ENCODE measurements at regions not wholly inside any gene's neighbourhood (a gene's known extent, or its start where the extent isn't known, plus 50 kb on each side); places are given as distances from the start of the nearest gene placed in this dataset.

DNA sequence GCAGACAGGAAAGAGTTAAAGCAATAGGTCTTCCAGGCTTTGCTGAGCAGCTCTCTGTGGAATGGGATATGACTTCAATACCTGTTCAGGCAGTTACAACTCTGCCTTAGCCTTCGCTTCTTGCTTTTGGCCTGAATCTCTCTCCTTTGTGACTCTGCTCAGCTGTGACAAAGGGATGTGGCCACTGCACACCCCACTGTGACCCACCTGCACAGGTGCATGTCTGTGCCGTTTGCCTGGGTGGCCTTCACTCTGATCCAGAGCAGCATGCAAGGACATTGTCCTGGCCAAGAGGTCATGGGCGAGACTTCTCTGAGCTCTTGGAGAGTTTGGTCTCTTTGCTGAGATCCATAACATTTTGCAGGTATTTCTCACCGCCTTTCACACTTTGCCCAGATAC, 891.3 kb downstream of the BRD1 start:
- no peak overlapping the region for H2AFZ ChIP-seq (ENCODE audit: low read length)
- H3K9me2 ChIP-seq (replicated peaks; ENCODE audit: insufficient read depth, low read length), result no peaks in the 10 kb centered on the region
- H3K9me3 ChIP-seq (ENCODE audit: low read length), result peaks cover 9% of the 10 kb centered on the region
- H3K4me1 ChIP-seq (ENCODE audit: low read length), result no peaks in the 10 kb centered on the region
- no peak for DNase-seq
- H3K27me3 ChIP-seq (ENCODE audit: low read length), result peaks cover 3% of the 10 kb centered on the region
- H4K20me1 ChIP-seq (ENCODE audit: insufficient read depth, low read depth, low read length), result no peaks in the 10 kb centered on the region
- H3K4me3 ChIP-seq (ENCODE audit: low read length), result no peak overlapping the region
- no peak overlapping the region for H3K27ac ChIP-seq (ENCODE audit: low read length)
- H3K9ac ChIP-seq (ENCODE audit: low read length), result no peak overlapping the region
- no peak overlapping the region for H3K4me2 ChIP-seq (ENCODE audit: low read depth, low read length, poor library complexity, severe bottlenecking)
- H3K79me2 ChIP-seq (ENCODE audit: low read length), result no peaks in the 10 kb centered on the region
- no peaks in the 10 kb centered on the region for H3K36me3 ChIP-seq (ENCODE audit: insufficient read depth, low read length)

DNA sequence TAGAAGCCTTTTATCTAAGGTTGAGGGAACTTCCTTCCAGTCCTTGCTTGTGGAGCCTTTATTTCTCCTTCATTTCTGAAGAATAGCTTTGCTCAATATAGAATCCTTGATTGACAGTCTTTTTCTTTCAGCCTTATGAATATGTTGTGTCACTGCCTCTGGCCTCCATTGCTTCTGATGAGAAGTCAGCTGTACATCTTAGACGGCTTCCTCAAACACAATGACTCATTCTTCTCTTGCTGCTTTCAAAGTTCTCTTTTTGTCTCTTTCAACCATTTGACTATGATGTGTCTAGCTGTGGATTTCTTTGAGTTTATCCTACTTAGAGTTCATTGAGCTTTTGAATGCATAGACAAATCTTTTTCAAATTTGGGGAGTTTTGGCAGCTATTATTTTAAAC, 893.2 kb downstream of the BRD1 start:
- Histone ChIP-seq H3K4me2 (ENCODE audit: low read depth, low read length, poor library complexity, severe bottlenecking) (no peak overlapping the region), H4K20me1 (ENCODE audit: insufficient read depth, low read depth, low read length) (no peaks in the 10 kb centered on the region), H3K79me2 (ENCODE audit: low read length) (no peaks in the 10 kb centered on the region), H3K27me3 (ENCODE audit: low read length) (peaks cover 3% of the 10 kb centered on the region), H2AFZ (ENCODE audit: low read length) (no peak overlapping the region), H3K27ac (ENCODE audit: low read length) (no peak overlapping the region), H3K9me3 (ENCODE audit: low read length) (peaks cover 9% of the 10 kb centered on the region), H3K9me2 (replicated peaks; ENCODE audit: insufficient read depth, low read length) (no peaks in the 10 kb centered on the region), H3K9ac (ENCODE audit: low read length) (no peak overlapping the region), H3K4me3 (ENCODE audit: low read length) (no peak overlapping the region), H3K4me1 (ENCODE audit: low read length) (no peaks in the 10 kb centered on the region), H3K36me3 (ENCODE audit: insufficient read depth, low read length) (no peaks in the 10 kb centered on the region)
- no peak for DNase-seq

DNA sequence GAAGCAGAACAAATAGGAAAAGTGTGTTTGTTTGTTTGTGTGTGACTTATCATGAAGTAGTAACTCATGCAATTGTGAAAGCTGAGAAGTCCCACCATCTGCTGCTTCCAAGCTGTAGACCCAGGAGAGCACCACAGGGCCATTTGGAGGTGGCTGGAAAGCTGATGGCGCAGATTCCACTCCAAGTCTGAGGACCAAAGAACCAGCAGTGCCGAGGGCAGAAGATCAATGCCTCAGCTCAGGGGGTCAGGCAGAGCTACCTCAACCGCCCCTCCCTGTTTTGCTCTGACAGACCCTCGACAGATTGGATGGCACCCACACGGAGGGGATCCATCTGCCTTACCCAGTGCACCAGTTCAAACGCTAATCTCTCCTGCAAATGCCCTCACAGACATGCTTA, 896.2 kb downstream of the BRD1 start:
- no peak for DNase-seq
- no peaks in the 10 kb centered on the region for H3K9me2 ChIP-seq (replicated peaks; ENCODE audit: insufficient read depth, low read length)
- H3K4me2 ChIP-seq (ENCODE audit: low read depth, low read length, poor library complexity, severe bottlenecking), result no peak overlapping the region
- H3K36me3 ChIP-seq (ENCODE audit: insufficient read depth, low read length), result no peaks in the 10 kb centered on the region
- no peak overlapping the region for H3K27ac ChIP-seq (ENCODE audit: low read length)
- no peaks in the 10 kb centered on the region for H4K20me1 ChIP-seq (ENCODE audit: insufficient read depth, low read depth, low read length)
- H3K4me1 ChIP-seq (ENCODE audit: low read length), result no peaks in the 10 kb centered on the region
- no peak overlapping the region for H2AFZ ChIP-seq (ENCODE audit: low read length)
- no peak overlapping the region for H3K9ac ChIP-seq (ENCODE audit: low read length)
- peaks cover 3% of the 10 kb centered on the region for H3K27me3 ChIP-seq (ENCODE audit: low read length)
- H3K9me3 ChIP-seq (ENCODE audit: low read length), result peaks cover 9% of the 10 kb centered on the region
- H3K4me3 ChIP-seq (ENCODE audit: low read length), result no peak overlapping the region
- H3K79me2 ChIP-seq (ENCODE audit: low read length), result no peaks in the 10 kb centered on the region

DNA sequence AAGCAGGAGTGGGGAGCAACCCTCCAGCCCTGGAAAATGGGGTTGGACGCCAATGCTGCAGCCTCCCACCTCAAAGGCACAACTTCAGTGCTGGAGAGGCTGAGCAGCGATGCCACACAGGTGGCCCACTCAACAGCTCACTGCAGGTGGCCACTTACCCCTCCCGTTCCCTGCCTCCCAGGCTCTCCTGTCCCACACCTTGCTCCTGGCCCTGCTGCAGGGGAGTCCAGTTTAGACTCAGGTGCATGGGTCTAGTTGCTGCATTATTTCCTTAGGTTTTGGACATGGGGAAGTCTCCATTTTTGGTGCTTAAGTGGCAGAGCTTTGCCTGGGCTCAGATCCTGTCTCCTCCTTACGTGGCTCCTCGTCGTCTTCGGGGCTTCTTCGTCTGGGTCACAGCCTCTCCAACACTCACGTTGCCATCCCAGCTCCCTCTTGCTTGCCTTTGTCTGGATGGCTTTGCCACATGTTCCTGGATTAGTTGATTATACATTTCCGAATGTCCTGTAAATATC, 898.3 kb downstream of the BRD1 start:
- no peaks in the 10 kb centered on the region for H3K79me2 ChIP-seq (ENCODE audit: low read length)
- peaks cover 2% of the 10 kb centered on the region for H3K9me3 ChIP-seq (ENCODE audit: low read length)
- no peaks in the 10 kb centered on the region for H3K9me2 ChIP-seq (replicated peaks; ENCODE audit: insufficient read depth, low read length)
- no peaks in the 10 kb centered on the region for H3K4me1 ChIP-seq (ENCODE audit: low read length)
- H3K9ac ChIP-seq (ENCODE audit: low read length), result no peak overlapping the region
- H3K27me3 ChIP-seq (ENCODE audit: low read length), result no peaks in the 10 kb centered on the region
- no peaks in the 10 kb centered on the region for H4K20me1 ChIP-seq (ENCODE audit: insufficient read depth, low read depth, low read length)
- no peak for DNase-seq
- H3K4me2 ChIP-seq (ENCODE audit: low read depth, low read length, poor library complexity, severe bottlenecking), result no peak overlapping the region
- no peaks in the 10 kb centered on the region for H3K36me3 ChIP-seq (ENCODE audit: insufficient read depth, low read length)
- H2AFZ ChIP-seq (ENCODE audit: low read length), result no peak overlapping the region
- H3K4me3 ChIP-seq (ENCODE audit: low read length), result no peak overlapping the region
- no peak overlapping the region for H3K27ac ChIP-seq (ENCODE audit: low read length)

DNA sequence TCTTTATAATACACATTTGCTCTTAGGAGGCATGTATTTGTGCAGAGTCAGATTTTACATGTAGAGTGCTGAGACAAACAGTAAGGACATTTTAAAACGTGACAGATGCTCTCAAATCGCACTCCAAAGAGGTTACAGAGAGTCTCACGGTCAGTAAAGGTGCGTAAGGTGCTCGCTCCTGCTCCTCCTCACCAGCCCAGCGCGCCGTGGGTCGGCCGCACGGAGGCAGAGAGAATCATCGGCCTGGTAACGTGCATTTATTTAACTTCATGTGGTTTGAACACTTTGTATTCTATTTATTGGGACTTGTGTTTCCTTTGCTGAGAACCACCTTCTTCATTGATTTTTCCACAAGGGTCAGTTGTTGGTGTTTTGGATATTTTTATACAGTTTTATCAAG, 900.1 kb downstream of the BRD1 start:
- no peaks in the 10 kb centered on the region for H3K79me2 ChIP-seq (ENCODE audit: low read length)
- H3K9me2 ChIP-seq (replicated peaks; ENCODE audit: insufficient read depth, low read length), result no peaks in the 10 kb centered on the region
- no peak overlapping the region for H3K9ac ChIP-seq (ENCODE audit: low read length)
- H3K4me2 ChIP-seq (ENCODE audit: low read depth, low read length, poor library complexity, severe bottlenecking), result no peak overlapping the region
- no peak overlapping the region for H2AFZ ChIP-seq (ENCODE audit: low read length)
- H3K36me3 ChIP-seq (ENCODE audit: insufficient read depth, low read length), result no peaks in the 10 kb centered on the region
- no peak overlapping the region for H3K27ac ChIP-seq (ENCODE audit: low read length)
- no peaks in the 10 kb centered on the region for H3K27me3 ChIP-seq (ENCODE audit: low read length)
- H3K4me3 ChIP-seq (ENCODE audit: low read length), result no peak overlapping the region
- DNase-seq, result no peak
- H3K4me1 ChIP-seq (ENCODE audit: low read length), result no peaks in the 10 kb centered on the region
- H4K20me1 ChIP-seq (ENCODE audit: insufficient read depth, low read depth, low read length), result no peaks in the 10 kb centered on the region
- H3K9me3 ChIP-seq (ENCODE audit: low read length), result no peaks in the 10 kb centered on the region

DNA sequence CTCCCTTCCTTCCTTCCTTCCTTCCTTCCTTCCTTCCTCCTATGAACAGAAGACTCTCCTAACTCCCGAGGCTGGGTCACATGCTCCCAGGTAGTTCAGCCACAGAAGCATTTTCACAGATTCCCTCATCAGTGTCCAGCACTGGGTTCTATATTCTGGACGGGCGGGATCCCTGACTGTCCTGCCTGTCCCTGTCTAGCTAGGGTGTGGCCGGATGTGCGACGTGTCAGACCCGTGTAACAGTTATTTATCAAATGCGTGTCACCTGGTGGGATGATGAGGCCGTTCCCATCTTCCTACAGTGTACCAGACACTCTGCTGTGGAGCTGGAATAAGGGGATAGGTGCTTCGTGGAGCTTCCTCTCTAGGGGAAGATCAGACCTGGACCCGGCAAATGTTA, 901.0 kb downstream of the BRD1 start:
- Histone ChIP-seq H3K79me2 (ENCODE audit: low read length) (no peaks in the 10 kb centered on the region), H2AFZ (ENCODE audit: low read length) (no peak overlapping the region), H3K9me2 (replicated peaks; ENCODE audit: insufficient read depth, low read length) (no peaks in the 10 kb centered on the region), H3K9me3 (ENCODE audit: low read length) (no peaks in the 10 kb centered on the region), H3K9ac (ENCODE audit: low read length) (no peak overlapping the region), H3K36me3 (ENCODE audit: insufficient read depth, low read length) (no peaks in the 10 kb centered on the region), H3K4me1 (ENCODE audit: low read length) (no peaks in the 10 kb centered on the region), H4K20me1 (ENCODE audit: insufficient read depth, low read depth, low read length) (no peaks in the 10 kb centered on the region), H3K4me2 (ENCODE audit: low read depth, low read length, poor library complexity, severe bottlenecking) (no peak overlapping the region), H3K27ac (ENCODE audit: low read length) (no peak overlapping the region), H3K27me3 (ENCODE audit: low read length) (no peaks in the 10 kb centered on the region), H3K4me3 (ENCODE audit: low read length) (no peak overlapping the region)
- DNase-seq, result no peak

DNA sequence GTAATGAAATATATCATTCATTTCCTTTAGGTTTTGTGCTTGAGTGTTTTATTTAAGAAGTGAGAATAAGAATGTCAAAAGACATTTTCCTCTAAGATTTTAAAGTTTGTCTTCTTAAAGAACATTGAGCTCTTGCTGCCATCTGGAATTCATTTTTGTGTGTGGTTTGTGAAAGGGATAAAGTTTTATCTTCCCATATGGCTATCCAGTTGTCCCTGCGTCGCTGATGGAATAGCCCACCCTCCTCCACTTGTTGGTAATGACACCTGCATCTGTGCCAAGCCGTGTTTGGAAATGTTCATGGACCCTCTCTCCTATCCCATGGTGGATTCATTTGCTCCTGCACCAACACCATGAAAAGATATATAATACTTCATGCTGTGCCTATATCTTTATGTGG, 901.5 kb downstream of the BRD1 start:
- Histone ChIP-seq H3K36me3 (ENCODE audit: insufficient read depth, low read length) (no peaks in the 10 kb centered on the region), H3K79me2 (ENCODE audit: low read length) (no peaks in the 10 kb centered on the region), H3K9me3 (ENCODE audit: low read length) (no peaks in the 10 kb centered on the region), H3K4me3 (ENCODE audit: low read length) (no peak overlapping the region), H3K4me2 (ENCODE audit: low read depth, low read length, poor library complexity, severe bottlenecking) (no peak overlapping the region), H3K27me3 (ENCODE audit: low read length) (no peaks in the 10 kb centered on the region), H3K9ac (ENCODE audit: low read length) (no peak overlapping the region), H2AFZ (ENCODE audit: low read length) (no peak overlapping the region), H3K4me1 (ENCODE audit: low read length) (no peaks in the 10 kb centered on the region), H3K9me2 (replicated peaks; ENCODE audit: insufficient read depth, low read length) (no peaks in the 10 kb centered on the region), H4K20me1 (ENCODE audit: insufficient read depth, low read depth, low read length) (no peaks in the 10 kb centered on the region), H3K27ac (ENCODE audit: low read length) (no peak overlapping the region)
- no peak for DNase-seq

DNA sequence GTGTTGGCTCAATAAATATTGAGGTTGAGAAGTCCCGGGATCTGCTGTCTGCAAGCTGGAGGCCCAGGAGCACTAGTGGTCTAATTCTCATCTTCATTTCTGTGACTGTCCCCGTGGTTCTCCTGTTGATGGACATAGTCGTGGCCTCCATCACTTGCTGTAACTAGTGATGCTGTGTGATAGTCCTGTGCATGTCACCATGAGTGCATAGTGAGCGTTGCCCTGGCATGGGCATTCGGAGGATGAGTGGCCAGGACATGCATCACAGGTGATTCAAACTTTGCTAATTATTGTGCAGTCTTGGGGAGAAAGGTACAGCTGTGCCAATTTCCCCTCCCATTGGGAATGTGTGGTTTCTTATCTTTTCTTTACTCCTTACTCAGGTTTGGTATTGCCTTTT, 902.2 kb downstream of the BRD1 start:
- no peaks in the 10 kb centered on the region for H3K9me2 ChIP-seq (replicated peaks; ENCODE audit: insufficient read depth, low read length)
- H3K4me2 ChIP-seq (ENCODE audit: low read depth, low read length, poor library complexity, severe bottlenecking), result no peak overlapping the region
- no peaks in the 10 kb centered on the region for H3K27me3 ChIP-seq (ENCODE audit: low read length)
- no peak overlapping the region for H3K27ac ChIP-seq (ENCODE audit: low read length)
- no peak for DNase-seq
- no peak overlapping the region for H2AFZ ChIP-seq (ENCODE audit: low read length)
- H3K79me2 ChIP-seq (ENCODE audit: low read length), result no peaks in the 10 kb centered on the region
- H3K9me3 ChIP-seq (ENCODE audit: low read length), result no peaks in the 10 kb centered on the region
- H4K20me1 ChIP-seq (ENCODE audit: insufficient read depth, low read depth, low read length), result no peaks in the 10 kb centered on the region
- H3K4me1 ChIP-seq (ENCODE audit: low read length), result no peaks in the 10 kb centered on the region
- no peak overlapping the region for H3K4me3 ChIP-seq (ENCODE audit: low read length)
- H3K36me3 ChIP-seq (ENCODE audit: insufficient read depth, low read length), result no peaks in the 10 kb centered on the region
- no peak overlapping the region for H3K9ac ChIP-seq (ENCODE audit: low read length)

DNA sequence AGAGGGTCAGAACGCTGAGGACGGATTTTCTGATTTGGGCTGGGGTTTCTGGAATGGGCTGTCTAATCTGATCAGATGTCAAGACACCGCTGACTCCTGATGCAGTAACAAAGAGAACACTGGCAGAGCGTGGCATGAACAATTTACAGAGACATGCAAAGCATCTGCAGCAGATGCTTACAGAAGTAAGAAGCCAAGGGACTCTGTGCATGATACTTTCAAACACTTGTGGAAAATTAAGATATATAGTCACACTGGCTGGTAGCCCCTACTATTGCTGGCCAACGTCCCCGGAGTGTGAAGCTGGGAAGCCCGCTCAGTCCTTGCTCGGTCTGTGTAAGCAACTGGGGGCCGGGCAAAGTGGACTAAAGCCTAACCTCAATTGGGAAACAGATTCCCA, 903.7 kb downstream of the BRD1 start:
- Histone ChIP-seq H3K27me3 (ENCODE audit: low read length) (no peaks in the 10 kb centered on the region), H3K9me2 (replicated peaks; ENCODE audit: insufficient read depth, low read length) (no peaks in the 10 kb centered on the region), H2AFZ (ENCODE audit: low read length) (no peak overlapping the region), H3K4me2 (ENCODE audit: low read depth, low read length, poor library complexity, severe bottlenecking) (no peak overlapping the region), H3K79me2 (ENCODE audit: low read length) (no peaks in the 10 kb centered on the region), H3K9me3 (ENCODE audit: low read length) (no peaks in the 10 kb centered on the region), H3K4me3 (ENCODE audit: low read length) (no peak overlapping the region), H3K27ac (ENCODE audit: low read length) (no peak overlapping the region), H3K9ac (ENCODE audit: low read length) (no peak overlapping the region), H3K36me3 (ENCODE audit: insufficient read depth, low read length) (no peaks in the 10 kb centered on the region), H4K20me1 (ENCODE audit: insufficient read depth, low read depth, low read length) (no peaks in the 10 kb centered on the region), H3K4me1 (ENCODE audit: low read length) (no peaks in the 10 kb centered on the region)
- no peak for DNase-seq

Measured in Karpas-422 (cell line).